ENCODE measurements at regions not wholly inside any gene's neighbourhood (a gene's known extent, or its start where the extent isn't known, plus 50 kb on each side); places are given as distances from the start of the nearest gene placed in this dataset.

DNA sequence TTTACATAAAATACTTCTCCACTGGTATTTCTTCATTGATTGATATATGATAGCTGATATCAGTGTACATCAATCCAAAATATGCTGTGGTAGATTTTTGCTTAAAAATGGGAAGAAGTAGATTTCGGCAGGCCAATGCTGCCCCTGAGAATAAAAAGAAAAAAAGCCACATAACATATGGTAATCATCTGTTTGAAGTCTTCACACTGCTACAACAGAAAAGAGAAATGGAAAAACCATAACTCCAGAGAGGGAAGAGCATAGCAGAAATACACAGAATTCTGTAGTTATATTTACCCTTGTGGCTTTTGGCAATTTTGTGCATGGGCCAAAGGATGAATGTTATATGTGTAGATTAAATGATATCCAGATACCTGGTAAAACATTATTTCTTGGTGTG is 143.1 kb upstream of the KCNMB2 start:
- H3K27ac Mint-ChIP-seq: no peak overlapping the region
- Histone ChIP-seq H3K9me3 (ENCODE audit: control extremely low read depth in 1 of 3, control insufficient read depth in 2 of 3, insufficient read depth in 1 of 3, low read length in 2 of 3) (peaks cover 0 to 1% (median 0%) of the 10 kb centered on the region in 3 donors), H4K20me1 (ENCODE audit: control insufficient read depth, insufficient read depth, low read length, poor library complexity, severe bottlenecking) (no peaks in the 10 kb centered on the region), H3K4me3 (ENCODE audit: control extremely low read depth in 1 of 5, extremely low read depth in 1 of 5, insufficient read depth in 1 of 5, low read depth in 2 of 5, low read length in 4 of 5) (no peak overlapping the region), H3K79me2 (ENCODE audit: control insufficient read depth, insufficient read depth, low read length) (no peaks in the 10 kb centered on the region), H3K36me3 (replicated peaks in 1 of 2; ENCODE audit: control extremely low read depth in 1 of 2, control insufficient read depth in 1 of 2, extremely low read depth in 1 of 2, insufficient read depth in 2 of 2, low read length in 1 of 2) (no peaks in the 10 kb centered on the region), H3K27me3 (replicated peaks in 1 of 4; ENCODE audit: control extremely low read depth in 1 of 4, control insufficient read depth in 3 of 4, insufficient read depth in 4 of 4, low read length in 3 of 4) (no peaks in the 10 kb centered on the region), H3K4me2 (replicated peaks; ENCODE audit: low read depth, low read length, poor library complexity, severe bottlenecking) (no peak overlapping the region), H3K9ac (ENCODE audit: low read length) (no peak overlapping the region), H2AFZ (ENCODE audit: insufficient read depth, low read depth, low read length, poor library complexity, severe bottlenecking) (no peak overlapping the region), H3K27ac (ENCODE audit: low read length in 2 of 2) (no peak overlapping the region), H3K4me1 (ENCODE audit: control insufficient read depth in 2 of 2, insufficient read depth in 2 of 2, low read length in 2 of 2) (no peaks in the 10 kb centered on the region)
- TF ChIP-seq EZH2 (IDR thresholded peaks at IDR 0.05; ENCODE audit: borderline replicate concordance, insufficient read depth, low read depth, low read length, poor library complexity, severe bottlenecking): no peak
- TF ChIP-seq, protein P1, sequence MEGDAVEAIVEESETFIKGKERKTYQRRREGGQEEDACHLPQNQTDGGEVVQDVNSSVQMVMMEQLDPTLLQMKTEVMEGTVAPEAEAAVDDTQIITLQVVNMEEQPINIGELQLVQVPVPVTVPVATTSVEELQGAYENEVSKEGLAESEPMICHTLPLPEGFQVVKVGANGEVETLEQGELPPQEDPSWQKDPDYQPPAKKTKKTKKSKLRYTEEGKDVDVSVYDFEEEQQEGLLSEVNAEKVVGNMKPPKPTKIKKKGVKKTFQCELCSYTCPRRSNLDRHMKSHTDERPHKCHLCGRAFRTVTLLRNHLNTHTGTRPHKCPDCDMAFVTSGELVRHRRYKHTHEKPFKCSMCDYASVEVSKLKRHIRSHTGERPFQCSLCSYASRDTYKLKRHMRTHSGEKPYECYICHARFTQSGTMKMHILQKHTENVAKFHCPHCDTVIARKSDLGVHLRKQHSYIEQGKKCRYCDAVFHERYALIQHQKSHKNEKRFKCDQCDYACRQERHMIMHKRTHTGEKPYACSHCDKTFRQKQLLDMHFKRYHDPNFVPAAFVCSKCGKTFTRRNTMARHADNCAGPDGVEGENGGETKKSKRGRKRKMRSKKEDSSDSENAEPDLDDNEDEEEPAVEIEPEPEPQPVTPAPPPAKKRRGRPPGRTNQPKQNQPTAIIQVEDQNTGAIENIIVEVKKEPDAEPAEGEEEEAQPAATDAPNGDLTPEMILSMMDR (IDR thresholded peaks at IDR 0.05): no peak
- POLR2A ChIA-PET: no interaction called here
- no peaks in the 10 kb centered on the region for H3K4me1 Mint-ChIP-seq
- H3K27me3 Mint-ChIP-seq: no peaks in the 10 kb centered on the region
- no peak for DNase-seq
- WGBS (ENCODE audit: insufficient coverage): no CpG with 5 or more reads among the region's 1 CpG
- ATAC-seq (ENCODE audit: low read depth): no peak
- H3K9me3 Mint-ChIP-seq (ENCODE audit: insufficient read depth): no peaks in the 10 kb centered on the region
- no peak overlapping the region for H3K4me3 Mint-ChIP-seq
- CTCF ChIA-PET: interaction anchor here (1.7 kb wide), 1 partner anchor 8 kb away, joined by 10 read pairs; no protein-coding TSS in a partner anchor
- intact Hi-C loops (cut with micrococcal nuclease): no loop called here

DNA sequence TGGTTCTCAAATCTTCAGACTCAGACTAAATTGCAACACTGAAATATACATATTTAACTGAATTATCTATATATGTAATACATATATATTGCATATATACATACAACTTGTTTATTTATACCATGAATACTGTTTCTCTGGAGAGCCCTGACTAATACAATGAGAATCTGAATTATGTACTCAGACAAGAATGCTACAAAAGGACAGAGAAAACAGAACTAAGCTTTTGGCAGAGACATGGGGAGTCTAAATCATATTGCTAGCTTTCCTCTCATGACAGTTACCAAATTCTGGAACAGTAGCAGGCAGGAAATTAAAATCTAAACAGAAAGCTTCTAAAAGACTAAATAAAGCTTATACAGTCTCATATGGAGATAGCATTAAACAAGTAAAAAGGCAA is 142.4 kb upstream of the KCNMB2 start:
- no peak overlapping the region for H3K4me3 Mint-ChIP-seq
- H3K4me1 Mint-ChIP-seq: no peaks in the 10 kb centered on the region
- TF ChIP-seq EZH2 (IDR thresholded peaks at IDR 0.05; ENCODE audit: borderline replicate concordance, insufficient read depth, low read depth, low read length, poor library complexity, severe bottlenecking): no peak
- TF ChIP-seq, protein P1 (IDR thresholded peaks at IDR 0.05): no peak
- Histone ChIP-seq H3K4me2 (replicated peaks; ENCODE audit: low read depth, low read length, poor library complexity, severe bottlenecking) (no peak overlapping the region), H3K9ac (ENCODE audit: low read length) (no peak overlapping the region), H3K4me1 (ENCODE audit: control insufficient read depth in 2 of 2, insufficient read depth in 2 of 2, low read length in 2 of 2) (no peaks in the 10 kb centered on the region), H2AFZ (ENCODE audit: insufficient read depth, low read depth, low read length, poor library complexity, severe bottlenecking) (no peak overlapping the region), H4K20me1 (ENCODE audit: control insufficient read depth, insufficient read depth, low read length, poor library complexity, severe bottlenecking) (no peaks in the 10 kb centered on the region), H3K27me3 (replicated peaks in 1 of 4; ENCODE audit: control extremely low read depth in 1 of 4, control insufficient read depth in 3 of 4, insufficient read depth in 4 of 4, low read length in 3 of 4) (no peaks in the 10 kb centered on the region), H3K36me3 (replicated peaks in 1 of 2; ENCODE audit: control extremely low read depth in 1 of 2, control insufficient read depth in 1 of 2, extremely low read depth in 1 of 2, insufficient read depth in 2 of 2, low read length in 1 of 2) (no peaks in the 10 kb centered on the region), H3K79me2 (ENCODE audit: control insufficient read depth, insufficient read depth, low read length) (no peaks in the 10 kb centered on the region), H3K27ac (ENCODE audit: low read length in 2 of 2) (no peak overlapping the region), H3K4me3 (ENCODE audit: control extremely low read depth in 1 of 5, extremely low read depth in 1 of 5, insufficient read depth in 1 of 5, low read depth in 2 of 5, low read length in 4 of 5) (no peak overlapping the region), H3K9me3 (ENCODE audit: control extremely low read depth in 1 of 3, control insufficient read depth in 2 of 3, insufficient read depth in 1 of 3, low read length in 2 of 3) (peaks cover 0 to 1% (median 0%) of the 10 kb centered on the region in 3 donors)
- DNase-seq (no peak), ATAC-seq (ENCODE audit: low read depth) (no peak)
- no peaks in the 10 kb centered on the region for H3K27me3 Mint-ChIP-seq
- POLR2A ChIA-PET: no interaction called here
- H3K9me3 Mint-ChIP-seq (ENCODE audit: insufficient read depth): no peaks in the 10 kb centered on the region
- intact Hi-C loops (cut with micrococcal nuclease): no loop called here
- H3K27ac Mint-ChIP-seq: no peak overlapping the region
- CTCF ChIA-PET: interaction anchor here (1.7 kb wide), 1 partner anchor 8 kb away, joined by 10 read pairs; no protein-coding TSS in a partner anchor
